ENCODE measurements at regions not wholly inside any gene's neighbourhood (a gene's known extent, or its start where the extent isn't known, plus 50 kb on each side); places are given as distances from the start of the nearest gene placed in this dataset.

GRCh38 chr10:128421371-128422160 is 295.3 kb upstream of the MKI67 start:
- TF ChIP-seq POLR2A (IDR thresholded peaks at IDR 0.05) (no peak), CTCF (IDR thresholded peaks at IDR 0.05) (no peak)

Data from ovary (tissue), 3 donors.